GM21717 (cell line): ENCODE measurements at regions not wholly inside any gene's neighbourhood (a gene's known extent, or its start where the extent isn't known, plus 50 kb on each side); places are given as distances from the start of the nearest gene placed in this dataset.

ENCODE experiments used
- ATAC-seq: cut with Tn5 transposase; IDR thresholded peaks from one replicate; pipeline ENCODE4 v1.9.1; 2021; ENCODE audit warnings: mild to moderate bottlenecking, moderate library complexity; ENCODE audit not compliant: unreplicated experiment

DNA sequence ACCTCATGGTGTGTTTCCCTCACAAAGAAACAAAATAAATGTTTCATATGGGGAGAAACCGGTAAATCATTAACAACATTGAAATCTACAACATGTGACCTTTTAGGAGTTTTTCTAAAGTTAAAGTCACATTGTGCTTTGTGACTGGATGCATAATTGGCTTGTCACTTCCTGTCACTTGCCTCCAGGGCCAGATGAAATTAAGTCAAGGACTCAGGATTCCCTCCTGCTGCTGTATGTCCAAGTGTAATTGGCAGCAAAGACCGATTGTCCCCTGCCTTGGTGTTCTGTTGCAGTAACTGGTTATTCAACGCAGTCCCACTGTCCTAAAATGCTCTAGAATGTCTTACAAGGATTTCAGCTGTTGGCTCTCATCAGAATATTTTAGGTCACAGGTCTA lies 448.2 kb downstream of the LIG4 start:
- ATAC-seq, result no peak

DNA sequence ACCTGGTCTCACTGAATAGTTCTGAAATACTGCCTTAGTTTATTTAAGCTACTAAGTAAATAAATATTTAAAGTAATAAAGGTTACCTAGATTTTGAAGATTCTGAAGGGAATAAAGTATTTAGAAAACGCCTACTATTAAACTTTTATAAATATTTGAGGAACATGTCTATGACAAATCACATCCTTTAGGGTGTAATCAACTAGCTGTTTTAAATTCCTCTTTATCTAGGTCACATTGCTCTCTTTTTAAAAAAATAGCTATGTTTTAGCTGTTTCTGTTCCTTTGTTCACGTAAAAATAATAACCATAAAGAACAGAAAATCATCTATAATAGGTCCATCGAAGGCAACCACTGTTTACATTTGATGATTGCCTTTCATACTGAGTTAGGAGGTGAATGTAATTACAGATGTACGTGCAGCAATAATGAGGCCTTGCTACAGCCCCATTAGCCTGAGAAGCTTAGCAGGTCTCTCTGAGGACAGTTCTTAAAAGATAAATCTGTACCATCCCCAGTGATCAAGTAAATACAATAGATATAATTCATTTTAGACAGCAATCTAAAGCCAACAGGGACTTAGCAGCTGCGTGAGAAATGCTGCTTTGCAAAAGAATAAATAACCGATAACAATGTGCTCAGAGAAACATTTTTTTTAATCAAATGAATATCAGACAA lies 449.5 kb downstream of the LIG4 start:
- ATAC-seq, result no peak

DNA sequence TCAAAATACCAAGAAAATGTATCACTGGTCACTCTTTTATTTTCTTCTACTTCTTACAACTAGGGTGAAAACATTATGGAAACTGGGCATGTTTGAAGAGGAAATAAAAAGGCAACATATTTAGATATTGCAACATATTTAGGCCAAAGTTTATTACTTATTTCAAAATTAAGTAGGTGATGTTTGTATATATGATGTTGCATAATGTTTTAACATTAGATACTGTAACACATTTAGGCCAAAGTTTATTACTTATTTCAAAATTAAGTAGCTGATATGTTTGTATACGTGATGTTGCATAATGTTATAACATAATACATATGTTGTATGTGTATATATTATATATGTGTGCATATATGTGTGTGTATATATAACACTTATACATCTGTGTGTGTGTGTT lies 451.3 kb downstream of the LIG4 start:
- no peak for ATAC-seq

DNA sequence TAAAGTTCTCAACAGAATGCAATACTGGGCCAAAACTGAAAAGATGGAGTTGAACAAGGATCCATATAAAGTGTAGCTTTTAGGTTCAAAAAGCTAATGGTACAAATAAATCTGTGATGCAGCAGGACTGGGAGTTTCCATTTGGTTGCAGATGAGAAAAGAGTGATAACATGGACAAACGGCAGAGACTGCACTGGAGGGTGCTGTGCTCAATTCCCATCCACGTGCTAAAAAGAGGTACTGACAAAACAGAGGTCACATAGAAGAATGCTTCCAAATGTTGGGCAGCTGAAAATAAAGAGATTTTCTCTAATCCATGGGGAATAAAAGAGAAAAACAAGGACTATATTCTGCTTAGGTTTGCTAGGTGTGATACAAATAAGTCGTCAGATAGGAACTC lies 461.6 kb downstream of the LIG4 start:
- no peak for ATAC-seq

DNA sequence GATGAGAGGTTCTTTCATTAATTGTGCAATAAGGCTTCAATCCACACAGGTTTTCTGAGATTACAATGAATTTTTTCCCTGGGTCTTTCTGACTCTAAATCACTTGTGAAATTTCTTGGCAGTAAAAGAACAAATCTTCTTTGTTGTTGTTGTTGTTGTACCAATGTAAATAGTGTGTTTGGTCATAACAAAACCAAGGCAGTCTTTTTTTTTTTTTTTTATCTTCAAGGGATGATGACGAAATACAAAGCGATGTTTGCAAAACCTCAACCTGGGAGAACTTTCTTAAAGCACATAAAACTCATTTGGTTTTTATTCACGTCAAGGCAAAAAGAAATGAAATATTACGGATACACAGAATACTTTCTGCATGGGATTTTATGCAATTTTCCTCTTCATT lies 462.0 kb downstream of the LIG4 start:
- no peak for ATAC-seq

DNA sequence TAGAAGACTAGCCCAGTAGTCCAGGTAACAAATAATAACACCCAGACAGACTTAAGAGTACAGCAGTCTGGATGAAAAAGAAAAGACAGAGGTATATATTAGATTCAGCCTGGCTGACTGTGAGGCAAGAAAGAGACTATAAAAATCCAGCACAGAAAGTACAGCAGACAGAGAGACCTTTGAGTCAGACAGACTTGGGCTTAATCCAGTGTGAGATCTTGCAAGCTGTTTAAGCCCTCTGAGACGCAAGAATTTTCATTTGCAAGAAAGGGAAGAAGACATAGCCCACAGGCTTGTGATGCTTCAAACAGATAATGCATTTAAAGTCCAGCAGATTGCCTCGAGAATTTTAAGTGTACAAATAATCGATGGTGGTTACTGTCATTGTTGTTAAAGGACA lies 471.4 kb downstream of the LIG4 start:
- no peak for ATAC-seq

DNA sequence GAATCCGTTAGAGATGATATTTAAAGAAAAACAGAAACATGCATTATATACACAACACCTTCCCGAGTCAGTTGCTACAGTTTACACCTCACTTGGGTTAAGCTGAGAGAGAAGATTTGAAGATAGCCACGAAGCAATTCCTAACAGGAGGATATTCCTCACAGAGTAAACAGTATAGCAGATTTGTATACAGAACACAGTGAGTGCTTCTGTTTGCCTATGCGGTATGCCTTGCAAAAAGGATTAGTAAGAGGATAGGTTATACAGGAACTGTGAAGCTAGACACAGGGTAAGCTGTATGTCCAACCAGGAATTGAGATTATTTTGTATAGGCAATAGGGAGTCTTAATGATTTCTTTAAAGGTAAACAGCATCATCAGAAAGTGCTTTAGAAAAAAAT lies 471.8 kb downstream of the LIG4 start:
- ATAC-seq, result no peak

DNA sequence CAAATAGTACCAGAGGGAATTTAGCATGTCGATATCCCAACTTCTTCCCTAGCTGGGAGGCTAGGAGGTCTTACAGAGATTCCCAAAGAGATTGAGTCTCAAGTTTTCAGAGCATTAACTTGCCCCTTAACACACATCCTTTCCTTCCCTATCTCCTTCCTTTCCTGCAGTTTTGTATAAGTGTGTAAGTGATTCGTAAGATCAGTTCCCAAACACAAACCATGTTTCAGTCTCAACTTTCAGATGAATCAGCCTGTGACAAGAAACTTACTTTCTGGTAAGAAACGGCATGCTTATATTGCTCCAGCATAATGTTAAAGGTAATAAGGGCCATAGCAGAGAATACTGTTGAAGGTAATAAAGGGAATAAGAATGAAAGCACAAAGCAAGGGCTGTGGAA lies 472.2 kb downstream of the LIG4 start:
- no peak for ATAC-seq

DNA sequence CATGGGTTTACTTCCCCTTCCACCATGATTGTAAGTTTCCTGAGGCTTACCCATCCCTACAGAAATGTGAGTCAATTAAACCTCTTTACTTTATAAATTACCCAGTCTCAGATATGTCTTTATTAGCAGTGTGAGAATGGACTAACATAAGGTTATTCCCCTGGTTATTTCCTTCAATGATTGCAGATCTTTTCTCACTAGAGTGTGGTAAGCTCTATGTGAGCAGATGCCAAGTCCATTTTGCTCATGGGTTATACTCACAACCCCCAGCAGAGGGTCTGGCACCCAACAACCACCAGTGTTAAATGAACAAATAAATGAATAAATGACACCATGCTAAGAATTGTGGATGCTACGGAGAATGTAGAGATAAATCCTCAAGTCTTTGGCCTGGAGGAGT lies 472.8 kb downstream of the LIG4 start:
- ATAC-seq, result no peak

DNA sequence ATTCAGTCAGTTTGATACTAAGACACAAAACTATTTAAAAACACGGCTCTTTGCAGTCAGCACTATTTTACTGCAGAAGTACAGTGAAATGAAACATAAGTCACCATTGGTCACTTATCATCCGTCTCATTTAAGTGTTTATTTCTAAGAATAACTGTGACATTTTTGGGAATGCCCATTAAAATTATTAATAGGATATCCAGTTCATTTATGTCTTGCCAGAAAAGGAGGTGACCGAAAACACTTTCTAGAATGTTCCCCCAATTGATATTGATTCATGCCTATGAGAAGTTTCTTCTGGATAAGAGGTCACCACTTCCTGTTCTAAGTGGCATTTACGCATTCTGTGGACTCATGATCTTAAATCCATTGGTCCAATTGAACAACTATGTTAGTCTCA lies 477.3 kb downstream of the LIG4 start:
- no peak for ATAC-seq

DNA sequence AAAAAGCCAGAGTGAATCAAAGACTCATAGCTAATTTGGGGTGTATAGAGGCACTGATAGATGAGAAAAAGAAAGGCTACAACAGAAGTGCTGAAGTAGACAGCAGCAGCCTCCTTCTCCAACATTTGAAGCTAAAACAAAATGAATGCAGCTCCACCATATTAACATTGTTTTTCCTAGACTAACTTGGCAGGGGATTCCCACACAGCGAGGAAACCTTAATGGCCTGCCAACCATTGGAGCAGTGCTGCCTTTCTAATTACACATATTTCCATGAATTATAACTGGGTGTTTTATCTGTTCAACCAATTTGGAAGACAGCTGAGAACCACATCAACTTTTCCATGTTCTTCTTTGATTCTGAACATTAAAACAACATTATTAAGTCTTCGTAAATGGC lies 478.6 kb downstream of the LIG4 start:
- ATAC-seq, result no peak

DNA sequence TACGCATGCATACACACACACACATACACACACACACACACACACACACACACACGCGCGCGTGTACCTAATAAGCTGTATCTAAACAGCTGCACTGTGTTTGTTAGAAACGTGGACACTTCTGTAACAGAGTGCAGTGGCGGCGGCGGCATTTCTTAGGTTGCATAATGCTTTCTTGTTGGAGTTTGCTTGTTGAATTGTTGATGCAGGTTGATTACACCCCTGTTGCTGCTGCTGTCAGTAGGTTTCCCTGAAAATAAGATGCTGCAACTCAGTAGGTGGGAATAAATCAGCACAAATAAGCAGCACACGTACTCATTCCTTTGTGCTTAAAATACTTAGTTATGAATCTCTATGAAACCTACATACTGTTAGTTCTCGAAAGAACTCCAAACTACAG lies 479.2 kb downstream of the LIG4 start:
- no peak for ATAC-seq

DNA sequence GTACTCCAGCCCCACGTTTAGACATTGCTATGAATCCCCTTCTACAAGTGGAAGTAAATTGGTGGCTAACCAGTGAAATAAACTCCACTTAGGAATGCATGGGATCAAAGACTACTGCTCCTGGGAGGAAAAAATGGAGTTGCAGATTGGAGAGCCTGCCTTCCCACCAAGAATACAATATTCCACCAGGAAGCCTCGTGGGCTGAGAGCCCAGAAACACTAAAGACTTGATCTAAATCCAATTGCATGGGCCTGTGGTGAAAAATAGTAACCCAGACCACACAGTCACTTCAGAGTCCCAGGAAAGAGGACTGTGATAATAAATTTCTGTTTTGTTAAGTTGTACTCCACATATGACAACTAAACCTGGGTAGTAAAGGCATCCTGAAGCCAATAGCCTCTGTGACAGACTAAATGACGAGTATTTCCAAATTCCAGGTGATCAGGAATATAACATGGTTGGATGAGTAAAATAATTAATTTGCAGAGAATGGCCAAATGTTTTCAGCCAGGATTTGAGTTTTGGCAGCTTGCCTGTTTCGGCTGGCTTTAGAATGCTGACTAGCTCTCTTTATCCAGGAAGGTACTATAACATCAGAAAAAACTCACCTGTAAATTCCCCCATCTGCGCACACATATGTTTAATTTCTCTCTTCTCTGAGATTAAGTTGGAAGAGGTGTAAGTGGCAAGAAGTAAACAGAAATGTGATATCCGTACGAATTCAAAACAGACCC lies 480.3 kb downstream of the LIG4 start:
- no peak for ATAC-seq

DNA sequence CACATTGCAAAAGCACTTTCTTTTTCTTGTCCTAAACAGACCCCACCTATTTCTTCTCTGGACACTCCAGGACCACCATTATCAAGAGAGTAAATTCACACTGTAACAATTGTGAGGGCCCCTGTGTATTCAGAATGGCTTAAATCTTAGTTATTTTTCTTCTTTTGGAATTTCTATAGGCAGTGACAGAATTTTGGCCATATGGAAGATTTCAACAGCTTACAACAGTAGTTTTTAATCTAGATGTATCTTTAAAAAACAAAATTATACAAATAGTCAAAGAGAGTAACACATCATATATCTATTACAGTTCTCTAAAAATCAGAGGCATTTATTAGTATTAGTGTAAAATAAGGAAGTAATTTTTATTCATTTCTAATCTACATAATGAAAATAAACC lies 482.1 kb downstream of the LIG4 start:
- ATAC-seq, result no peak

DNA sequence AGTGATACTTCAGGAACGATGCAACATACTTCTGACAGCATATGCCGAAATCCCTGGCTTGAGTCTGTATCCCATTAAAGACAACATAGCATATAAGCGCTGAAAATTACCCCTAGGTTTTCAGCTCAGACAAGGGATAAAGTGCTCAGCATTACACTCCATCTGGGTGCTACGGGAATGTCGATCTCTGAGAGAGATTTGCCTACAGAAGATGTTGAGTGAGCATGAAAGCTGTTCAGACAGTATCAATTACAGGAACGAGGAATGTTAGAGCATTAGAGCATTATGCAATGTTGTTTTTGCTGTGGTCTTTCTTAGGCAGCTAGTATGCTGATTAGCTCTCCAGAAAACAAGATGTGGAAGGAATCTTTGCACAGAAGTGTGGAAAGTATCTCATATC lies 484.5 kb downstream of the LIG4 start:
- ATAC-seq, result no peak

DNA sequence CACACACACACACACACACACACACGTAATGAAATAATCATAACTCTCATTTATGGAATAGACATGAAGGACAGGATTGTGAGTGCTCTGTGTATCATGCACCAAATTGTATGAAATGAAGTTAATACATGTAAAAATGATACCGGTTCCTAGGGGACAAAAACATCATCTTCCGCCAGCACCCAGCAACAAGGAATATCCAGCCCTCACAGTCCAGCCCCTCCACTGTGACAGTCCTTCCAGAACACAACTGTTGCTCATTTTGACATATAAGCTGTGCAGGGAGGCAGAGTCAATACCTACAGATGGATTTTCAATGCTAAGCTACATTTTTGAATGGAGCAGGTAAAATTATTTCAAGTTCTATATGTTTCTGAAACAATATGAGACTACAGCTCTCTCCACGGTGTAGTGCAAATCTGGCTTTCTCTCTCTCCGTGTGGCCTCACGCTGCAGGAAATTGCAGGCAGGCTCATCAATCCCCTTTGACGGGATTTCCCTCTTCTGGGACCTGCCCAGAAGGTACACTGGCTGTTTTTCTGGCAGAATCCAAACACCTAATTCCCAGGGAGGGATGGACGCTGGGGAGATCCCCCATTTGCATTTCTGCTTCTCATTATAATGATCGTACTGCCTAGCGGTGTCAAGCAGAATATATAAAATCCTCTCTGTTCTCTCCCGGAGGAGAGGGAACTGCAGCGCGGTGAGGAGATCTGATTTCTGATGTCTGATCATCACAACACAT lies 494.0 kb downstream of the LIG4 start:
- ATAC-seq, result no peak

DNA sequence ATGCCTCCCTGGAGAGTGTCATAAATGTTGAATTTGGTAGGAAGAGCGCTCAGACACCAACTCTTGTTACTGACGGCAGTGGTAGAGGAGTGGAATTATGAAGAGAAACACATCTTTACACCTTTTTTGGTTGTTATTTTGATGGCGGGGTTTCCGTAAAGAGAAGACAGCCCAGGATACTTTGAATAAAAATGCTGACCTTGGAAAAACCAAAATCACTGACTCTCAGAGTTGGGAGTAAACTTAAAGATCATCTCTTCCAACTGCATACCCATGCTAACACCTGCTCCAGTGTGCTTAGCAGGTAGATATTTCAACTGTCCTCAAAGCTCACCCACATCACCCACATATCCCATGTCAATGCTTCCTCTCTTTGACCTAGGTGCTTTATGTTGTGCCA lies 498.6 kb downstream of the LIG4 start:
- ATAC-seq, result no peak

DNA sequence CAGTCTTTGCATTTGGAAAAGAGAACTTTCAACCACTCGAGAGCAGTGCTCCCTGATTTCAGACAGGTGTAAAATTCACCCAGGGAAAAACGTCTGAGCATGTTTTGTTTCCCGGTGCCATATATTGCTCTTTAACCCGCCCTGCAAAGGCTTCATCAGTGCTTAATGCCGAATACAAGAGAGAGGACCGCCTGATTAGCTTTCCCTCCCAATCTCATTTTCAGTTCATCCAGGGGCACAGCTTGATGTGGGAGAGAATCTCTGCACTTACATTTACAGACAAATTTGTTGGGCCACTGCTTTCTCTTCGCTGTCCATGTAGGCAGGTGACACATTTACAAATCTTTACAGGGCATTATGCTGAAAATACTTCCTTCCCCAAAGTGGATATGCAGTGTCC lies 499.1 kb downstream of the LIG4 start:
- no peak for ATAC-seq

DNA sequence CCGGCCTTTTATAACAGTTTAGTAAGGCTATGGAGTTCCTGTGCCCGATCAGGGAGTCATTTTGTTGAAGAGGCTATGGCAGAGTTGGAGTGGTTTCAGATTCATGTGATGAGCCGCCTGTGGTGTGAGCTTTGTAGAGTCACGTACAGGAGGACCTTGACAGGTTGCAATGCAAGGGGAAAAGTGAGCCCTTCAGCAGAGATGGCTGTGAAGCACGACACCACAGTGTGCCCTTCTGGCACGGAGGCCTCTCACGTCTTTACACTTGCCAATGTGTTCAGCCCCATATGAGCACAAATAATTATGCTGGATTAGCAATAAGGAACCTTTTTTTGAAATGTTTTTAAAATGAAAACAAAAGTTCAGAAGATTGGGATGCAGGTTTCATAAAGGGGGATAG lies 499.8 kb downstream of the LIG4 start:
- no peak for ATAC-seq

DNA sequence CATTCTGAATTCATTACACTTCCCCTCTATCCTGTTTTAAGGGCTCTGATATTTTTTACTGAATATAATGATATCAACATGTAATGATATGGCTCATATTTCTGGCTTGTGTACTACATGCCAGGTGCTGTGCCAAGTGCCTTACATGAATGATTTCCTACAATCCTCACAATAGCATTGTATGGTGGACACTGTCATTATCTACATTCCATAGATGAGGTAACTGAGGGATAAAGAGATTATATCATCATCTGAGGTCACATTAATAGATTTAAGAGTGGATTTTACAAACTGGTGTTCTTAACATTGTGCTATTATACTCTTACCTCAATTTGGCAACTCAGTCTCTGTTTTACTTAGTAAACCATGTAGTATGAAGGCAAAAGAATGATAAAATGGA lies 502.0 kb downstream of the LIG4 start:
- ATAC-seq, result no peak

DNA sequence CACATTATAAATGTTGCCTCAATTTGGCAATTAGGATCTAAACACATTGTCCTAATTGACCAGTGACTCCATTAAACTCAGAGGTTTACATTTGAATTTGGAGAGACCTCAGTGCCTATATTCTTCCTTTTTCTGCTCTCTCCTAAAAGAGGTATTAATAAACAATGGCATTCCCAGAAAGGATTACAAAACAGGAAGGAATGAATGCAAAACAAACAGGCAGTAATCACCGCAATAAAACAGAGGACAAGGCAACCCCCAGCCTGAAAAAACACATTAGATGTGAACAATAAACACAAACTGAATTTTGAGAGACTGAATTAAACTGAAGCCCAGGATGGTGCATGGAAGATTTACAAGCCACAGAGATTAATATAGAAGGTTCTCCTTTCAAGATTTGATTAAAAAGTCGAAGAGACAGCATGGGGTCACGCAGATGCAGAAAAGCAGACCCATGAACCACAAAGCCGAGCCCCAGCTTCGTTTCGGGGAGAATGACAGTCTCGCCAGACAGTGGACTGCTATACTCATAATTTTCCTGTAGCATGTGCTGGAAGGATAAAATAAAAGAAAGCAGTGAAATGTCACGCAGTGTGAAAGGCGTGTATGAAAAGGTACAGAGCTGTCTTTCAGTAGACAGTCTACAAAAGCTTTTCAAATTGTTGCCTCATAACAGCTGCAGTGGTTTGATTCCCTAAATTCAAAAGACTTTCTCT lies 503.0 kb downstream of the LIG4 start:
- no peak for ATAC-seq

DNA sequence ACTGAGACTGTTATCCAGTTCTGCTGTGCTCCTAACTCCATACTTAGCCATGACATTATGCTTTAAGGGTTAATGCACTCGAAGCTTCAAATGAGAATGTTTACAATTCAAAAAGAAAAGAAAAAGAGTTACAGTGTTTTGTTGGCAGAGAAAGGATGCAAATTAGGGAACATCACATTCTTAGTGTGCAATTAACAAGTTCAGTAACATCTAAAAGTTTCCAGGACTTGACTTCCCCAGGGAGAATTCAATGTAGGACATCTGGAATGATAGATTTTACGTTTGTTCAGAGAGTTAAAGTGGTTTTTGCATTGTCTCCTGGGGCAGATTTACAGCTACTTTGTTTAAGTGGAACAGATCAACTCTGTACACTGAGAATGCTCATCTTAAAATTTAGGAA lies 525.2 kb downstream of the LIG4 start:
- ATAC-seq, result no peak
